ENCODE measurements at regions not wholly inside any gene's neighbourhood (a gene's known extent, or its start where the extent isn't known, plus 50 kb on each side); places are given as distances from the start of the nearest gene placed in this dataset.

- H3K9me3 Mint-ChIP-seq = no peaks in the 10 kb centered on the region
- intact Hi-C loops (cut with micrococcal nuclease) = no loop called here
- CTCF ChIA-PET = no interaction called here
- no peaks in the 10 kb centered on the region for H3K36me3 Mint-ChIP-seq (ENCODE audit: low read depth)
- H3K4me1 Mint-ChIP-seq (ENCODE audit: low read depth) = no peaks in the 10 kb centered on the region
- DNase-seq = no peak
- no peaks in the 10 kb centered on the region for H3K27me3 Mint-ChIP-seq
- POLR2A ChIA-PET = no interaction called here
- no peak for ATAC-seq
- H3K4me3 Mint-ChIP-seq = no peak overlapping the region
- TF ChIP-seq CTCF (IDR thresholded peaks at IDR 0.05) = no peak
- no peak overlapping the region for H3K27ac Mint-ChIP-seq
These were observed 312.3 kb upstream of the NREP start for GRCh38 chr5:112069329-112069728.

- ChIA-PET CTCF (interaction anchor here (0.9 kb wide), 1 partner anchor 518 kb away, joined by 3 read pairs; no protein-coding TSS in a partner anchor), POLR2A (no interaction called here)
- TF ChIP-seq CTCF (IDR thresholded peaks at IDR 0.05) = no peak
- no peaks in the 10 kb centered on the region for H3K27me3 Mint-ChIP-seq
- H3K27ac Mint-ChIP-seq = no peak overlapping the region
- H3K36me3 Mint-ChIP-seq (ENCODE audit: low read depth) = no peaks in the 10 kb centered on the region
- H3K4me1 Mint-ChIP-seq (ENCODE audit: low read depth) = no peaks in the 10 kb centered on the region
- H3K4me3 Mint-ChIP-seq = no peak overlapping the region
- ATAC-seq (no peak), DNase-seq (no peak)
- H3K9me3 Mint-ChIP-seq = no peaks in the 10 kb centered on the region
- intact Hi-C loops (cut with micrococcal nuclease) = no loop called here
These were observed 311.6 kb upstream of the NREP start for GRCh38 chr5:112068593-112068992.

GRCh38 chr5:112065781-112066180 lies 308.8 kb upstream of the NREP start:
- ChIA-PET CTCF (no interaction called here), POLR2A (no interaction called here)
- no peaks in the 10 kb centered on the region for H3K36me3 Mint-ChIP-seq (ENCODE audit: low read depth)
- H3K9me3 Mint-ChIP-seq = no peaks in the 10 kb centered on the region
- H3K27me3 Mint-ChIP-seq = no peaks in the 10 kb centered on the region
- no peak overlapping the region for H3K4me3 Mint-ChIP-seq
- no peak overlapping the region for H3K27ac Mint-ChIP-seq
- DNase-seq = no peak
- no peaks in the 10 kb centered on the region for H3K4me1 Mint-ChIP-seq (ENCODE audit: low read depth)
- no peak for TF ChIP-seq CTCF (IDR thresholded peaks at IDR 0.05)
- intact Hi-C loops (cut with micrococcal nuclease) = no loop called here
- ATAC-seq = no peak

- no peak overlapping the region for H3K4me3 Mint-ChIP-seq
- no peak for TF ChIP-seq CTCF (IDR thresholded peaks at IDR 0.05)
- no peak for ATAC-seq
These were observed 308.0 kb upstream of the NREP start for GRCh38 chr5:112064956-112065355.

GRCh38 chr5:112064271-112064701 lies 307.3 kb upstream of the NREP start:
- intact Hi-C loops (cut with micrococcal nuclease) = no loop called here
- ChIA-PET CTCF (no interaction called here), POLR2A (no interaction called here)
- H3K4me1 Mint-ChIP-seq (ENCODE audit: low read depth) = no peaks in the 10 kb centered on the region
- H3K9me3 Mint-ChIP-seq = no peaks in the 10 kb centered on the region
- H3K36me3 Mint-ChIP-seq (ENCODE audit: low read depth) = no peaks in the 10 kb centered on the region
- ATAC-seq = no peak
- H3K27me3 Mint-ChIP-seq = no peaks in the 10 kb centered on the region
- H3K27ac Mint-ChIP-seq = no peak overlapping the region
- no peak for TF ChIP-seq CTCF (IDR thresholded peaks at IDR 0.05)
- H3K4me3 Mint-ChIP-seq = no peak overlapping the region
- no peak for DNase-seq

More at GRCh38 chr5:112064956-112065355, 308.0 kb upstream of the NREP start:
- ChIA-PET POLR2A (no interaction called here), CTCF (no interaction called here)
- Mint-ChIP-seq H3K27me3 (no peaks in the 10 kb centered on the region), H3K9me3 (no peaks in the 10 kb centered on the region), H3K27ac (no peak overlapping the region), H3K4me1 (ENCODE audit: low read depth) (no peaks in the 10 kb centered on the region), H3K36me3 (ENCODE audit: low read depth) (no peaks in the 10 kb centered on the region)
- intact Hi-C loops (cut with micrococcal nuclease) = no loop called here
- no peak for DNase-seq
